GM23338 (cell line): ENCODE measurements at regions not wholly inside any gene's neighbourhood (a gene's known extent, or its start where the extent isn't known, plus 50 kb on each side); places are given as distances from the start of the nearest gene placed in this dataset.
A peak's percentile ranks its signal among the peaks of the same experiment; 100 is the strongest.

Experiments used
- CREB1 ChIP-seq: fragments of 250-450 bp; sonication (Bioruptor Pico); IDR thresholded peaks from 2 replicates; pipeline ENCODE4 v1.5.0; 2020; ENCODE audit warnings: low read depth, mild to moderate bottlenecking, moderate library complexity
- ETS1 ChIP-seq: IDR thresholded peaks from 2 replicates; pipeline ENCODE4 v1.6.1; 2016; ENCODE audit warnings: antibody characterized with exemption
- EZH2 ChIP-seq: fragments of 200-600 bp; sonication (generic); IDR thresholded peaks from one replicate; pipeline ENCODE4 v1.8.0; 2017; ENCODE audit warnings: antibody characterized with exemption, mild to moderate bottlenecking, low read depth; ENCODE audit not compliant: unreplicated experiment
- EZH2phosphoT487 ChIP-seq: fragments of 200-600 bp; sonication (generic); IDR thresholded peaks from one replicate; pipeline ENCODE4 v1.8.1; 2018; ENCODE audit warnings: antibody characterized with exemption; ENCODE audit not compliant: unreplicated experiment
- POLR2AphosphoS5 ChIP-seq: IDR thresholded peaks from 2 replicates; pipeline ENCODE4 v1.6.1; 2016; ENCODE audit warnings: antibody characterized with exemption, low read depth
- TF ChIP-seq, protein P1 (sequence below), 2 experiments: fragments of 200-600 bp in 1 of 2; sonication (generic) in 1 of 2; conservative IDR thresholded peaks; 2 replicates each; pipeline versions ENCODE4 v1.5.1 to v1.6.1; 2016 to 2017; ENCODE audit warnings: antibody characterized with exemption in 2 of 2, low read depth in 2 of 2, mild to moderate bottlenecking in 2 of 2, moderate library complexity in 1 of 2
- TF ChIP-seq, protein P2 (sequence below): fragments of 250-450 bp; sonication (Bioruptor Pico); IDR thresholded peaks from 2 replicates; pipeline ENCODE4 v1.5.0; 2020; ENCODE audit warnings: mild to moderate bottlenecking, moderate library complexity
- TF ChIP-seq, protein P3 (sequence below): IDR thresholded peaks from one replicate; pipeline ENCODE4 v1.6.1; 2018; ENCODE audit warnings: antibody characterized with exemption; ENCODE audit not compliant: unreplicated experiment

- TF ChIP-seq EZH2 (no peak), POLR2AphosphoS5 (no peak), EZH2phosphoT487 (no peak), ETS1 (no peak), CREB1 (CRISPR knock-in tag) (no peak)
- TF ChIP-seq, protein P1, sequence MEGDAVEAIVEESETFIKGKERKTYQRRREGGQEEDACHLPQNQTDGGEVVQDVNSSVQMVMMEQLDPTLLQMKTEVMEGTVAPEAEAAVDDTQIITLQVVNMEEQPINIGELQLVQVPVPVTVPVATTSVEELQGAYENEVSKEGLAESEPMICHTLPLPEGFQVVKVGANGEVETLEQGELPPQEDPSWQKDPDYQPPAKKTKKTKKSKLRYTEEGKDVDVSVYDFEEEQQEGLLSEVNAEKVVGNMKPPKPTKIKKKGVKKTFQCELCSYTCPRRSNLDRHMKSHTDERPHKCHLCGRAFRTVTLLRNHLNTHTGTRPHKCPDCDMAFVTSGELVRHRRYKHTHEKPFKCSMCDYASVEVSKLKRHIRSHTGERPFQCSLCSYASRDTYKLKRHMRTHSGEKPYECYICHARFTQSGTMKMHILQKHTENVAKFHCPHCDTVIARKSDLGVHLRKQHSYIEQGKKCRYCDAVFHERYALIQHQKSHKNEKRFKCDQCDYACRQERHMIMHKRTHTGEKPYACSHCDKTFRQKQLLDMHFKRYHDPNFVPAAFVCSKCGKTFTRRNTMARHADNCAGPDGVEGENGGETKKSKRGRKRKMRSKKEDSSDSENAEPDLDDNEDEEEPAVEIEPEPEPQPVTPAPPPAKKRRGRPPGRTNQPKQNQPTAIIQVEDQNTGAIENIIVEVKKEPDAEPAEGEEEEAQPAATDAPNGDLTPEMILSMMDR (conservative IDR thresholded peaks at IDR 0.05; ENCODE audit: low read depth in 2 of 2) = peak in 1 of 2 experiments; percentile 19; a peak in 1 of 4 replicates
- TF ChIP-seq, protein P2, sequence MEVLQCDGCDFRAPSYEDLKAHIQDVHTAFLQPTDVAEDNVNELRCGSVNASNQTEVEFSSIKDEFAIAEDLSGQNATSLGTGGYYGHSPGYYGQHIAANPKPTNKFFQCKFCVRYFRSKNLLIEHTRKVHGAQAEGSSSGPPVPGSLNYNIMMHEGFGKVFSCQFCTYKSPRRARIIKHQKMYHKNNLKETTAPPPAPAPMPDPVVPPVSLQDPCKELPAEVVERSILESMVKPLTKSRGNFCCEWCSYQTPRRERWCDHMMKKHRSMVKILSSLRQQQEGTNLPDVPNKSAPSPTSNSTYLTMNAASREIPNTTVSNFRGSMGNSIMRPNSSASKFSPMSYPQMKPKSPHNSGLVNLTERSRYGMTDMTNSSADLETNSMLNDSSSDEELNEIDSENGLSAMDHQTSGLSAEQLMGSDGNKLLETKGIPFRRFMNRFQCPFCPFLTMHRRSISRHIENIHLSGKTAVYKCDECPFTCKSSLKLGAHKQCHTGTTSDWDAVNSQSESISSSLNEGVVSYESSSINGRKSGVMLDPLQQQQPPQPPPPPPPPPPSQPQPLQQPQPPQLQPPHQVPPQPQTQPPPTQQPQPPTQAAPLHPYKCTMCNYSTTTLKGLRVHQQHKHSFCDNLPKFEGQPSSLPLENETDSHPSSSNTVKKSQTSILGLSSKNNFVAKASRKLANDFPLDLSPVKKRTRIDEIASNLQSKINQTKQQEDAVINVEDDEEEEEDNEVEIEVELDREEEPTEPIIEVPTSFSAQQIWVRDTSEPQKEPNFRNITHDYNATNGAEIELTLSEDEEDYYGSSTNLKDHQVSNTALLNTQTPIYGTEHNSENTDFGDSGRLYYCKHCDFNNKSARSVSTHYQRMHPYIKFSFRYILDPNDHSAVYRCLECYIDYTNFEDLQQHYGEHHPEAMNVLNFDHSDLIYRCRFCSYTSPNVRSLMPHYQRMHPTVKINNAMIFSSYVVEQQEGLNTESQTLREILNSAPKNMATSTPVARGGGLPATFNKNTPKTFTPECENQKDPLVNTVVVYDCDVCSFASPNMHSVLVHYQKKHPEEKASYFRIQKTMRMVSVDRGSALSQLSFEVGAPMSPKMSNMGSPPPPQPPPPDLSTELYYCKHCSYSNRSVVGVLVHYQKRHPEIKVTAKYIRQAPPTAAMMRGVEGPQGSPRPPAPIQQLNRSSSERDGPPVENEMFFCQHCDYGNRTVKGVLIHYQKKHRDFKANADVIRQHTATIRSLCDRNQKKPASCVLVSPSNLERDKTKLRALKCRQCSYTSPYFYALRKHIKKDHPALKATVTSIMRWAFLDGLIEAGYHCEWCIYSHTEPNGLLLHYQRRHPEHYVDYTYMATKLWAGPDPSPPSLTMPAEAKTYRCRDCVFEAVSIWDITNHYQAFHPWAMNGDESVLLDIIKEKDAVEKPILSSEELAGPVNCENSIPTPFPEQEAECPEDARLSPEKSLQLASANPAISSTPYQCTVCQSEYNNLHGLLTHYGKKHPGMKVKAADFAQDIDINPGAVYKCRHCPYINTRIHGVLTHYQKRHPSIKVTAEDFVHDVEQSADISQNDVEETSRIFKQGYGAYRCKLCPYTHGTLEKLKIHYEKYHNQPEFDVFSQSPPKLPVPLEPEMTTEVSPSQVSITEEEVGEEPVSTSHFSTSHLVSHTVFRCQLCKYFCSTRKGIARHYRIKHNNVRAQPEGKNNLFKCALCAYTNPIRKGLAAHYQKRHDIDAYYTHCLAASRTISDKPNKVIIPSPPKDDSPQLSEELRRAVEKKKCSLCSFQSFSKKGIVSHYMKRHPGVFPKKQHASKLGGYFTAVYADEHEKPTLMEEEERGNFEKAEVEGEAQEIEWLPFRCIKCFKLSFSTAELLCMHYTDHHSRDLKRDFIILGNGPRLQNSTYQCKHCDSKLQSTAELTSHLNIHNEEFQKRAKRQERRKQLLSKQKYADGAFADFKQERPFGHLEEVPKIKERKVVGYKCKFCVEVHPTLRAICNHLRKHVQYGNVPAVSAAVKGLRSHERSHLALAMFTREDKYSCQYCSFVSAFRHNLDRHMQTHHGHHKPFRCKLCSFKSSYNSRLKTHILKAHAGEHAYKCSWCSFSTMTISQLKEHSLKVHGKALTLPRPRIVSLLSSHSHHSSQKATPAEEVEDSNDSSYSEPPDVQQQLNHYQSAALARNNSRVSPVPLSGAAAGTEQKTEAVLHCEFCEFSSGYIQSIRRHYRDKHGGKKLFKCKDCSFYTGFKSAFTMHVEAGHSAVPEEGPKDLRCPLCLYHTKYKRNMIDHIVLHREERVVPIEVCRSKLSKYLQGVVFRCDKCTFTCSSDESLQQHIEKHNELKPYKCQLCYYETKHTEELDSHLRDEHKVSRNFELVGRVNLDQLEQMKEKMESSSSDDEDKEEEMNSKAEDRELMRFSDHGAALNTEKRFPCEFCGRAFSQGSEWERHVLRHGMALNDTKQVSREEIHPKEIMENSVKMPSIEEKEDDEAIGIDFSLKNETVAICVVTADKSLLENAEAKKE (CRISPR knock-in tag) = no peak
- TF ChIP-seq, protein P3, sequence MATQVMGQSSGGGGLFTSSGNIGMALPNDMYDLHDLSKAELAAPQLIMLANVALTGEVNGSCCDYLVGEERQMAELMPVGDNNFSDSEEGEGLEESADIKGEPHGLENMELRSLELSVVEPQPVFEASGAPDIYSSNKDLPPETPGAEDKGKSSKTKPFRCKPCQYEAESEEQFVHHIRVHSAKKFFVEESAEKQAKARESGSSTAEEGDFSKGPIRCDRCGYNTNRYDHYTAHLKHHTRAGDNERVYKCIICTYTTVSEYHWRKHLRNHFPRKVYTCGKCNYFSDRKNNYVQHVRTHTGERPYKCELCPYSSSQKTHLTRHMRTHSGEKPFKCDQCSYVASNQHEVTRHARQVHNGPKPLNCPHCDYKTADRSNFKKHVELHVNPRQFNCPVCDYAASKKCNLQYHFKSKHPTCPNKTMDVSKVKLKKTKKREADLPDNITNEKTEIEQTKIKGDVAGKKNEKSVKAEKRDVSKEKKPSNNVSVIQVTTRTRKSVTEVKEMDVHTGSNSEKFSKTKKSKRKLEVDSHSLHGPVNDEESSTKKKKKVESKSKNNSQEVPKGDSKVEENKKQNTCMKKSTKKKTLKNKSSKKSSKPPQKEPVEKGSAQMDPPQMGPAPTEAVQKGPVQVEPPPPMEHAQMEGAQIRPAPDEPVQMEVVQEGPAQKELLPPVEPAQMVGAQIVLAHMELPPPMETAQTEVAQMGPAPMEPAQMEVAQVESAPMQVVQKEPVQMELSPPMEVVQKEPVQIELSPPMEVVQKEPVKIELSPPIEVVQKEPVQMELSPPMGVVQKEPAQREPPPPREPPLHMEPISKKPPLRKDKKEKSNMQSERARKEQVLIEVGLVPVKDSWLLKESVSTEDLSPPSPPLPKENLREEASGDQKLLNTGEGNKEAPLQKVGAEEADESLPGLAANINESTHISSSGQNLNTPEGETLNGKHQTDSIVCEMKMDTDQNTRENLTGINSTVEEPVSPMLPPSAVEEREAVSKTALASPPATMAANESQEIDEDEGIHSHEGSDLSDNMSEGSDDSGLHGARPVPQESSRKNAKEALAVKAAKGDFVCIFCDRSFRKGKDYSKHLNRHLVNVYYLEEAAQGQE = no peak
These were observed 221.8 kb downstream of the TTLL7 start for GRCh38 chr1:83776913-83777757.
